OCI-LY3 (cell line): ENCODE measurements at regions not wholly inside any gene's neighbourhood (a gene's known extent, or its start where the extent isn't known, plus 50 kb on each side); places are given as distances from the start of the nearest gene placed in this dataset.
"Not testable (repeated sequence)": the region's sequence is repeated elsewhere in the genome, so short reads cannot be mapped to it uniquely, and the experiment has no call there.

ENCODE experiments used
- CTCF ChIP-seq: fragments of 200-600, 300-600 bp; sonication (generic); IDR thresholded peaks from 2 replicates; pipeline ENCODE4 v1.5.1; 2014; ENCODE audit warnings: antibody characterized with exemption, low read length, low read depth
- EZH2phosphoT487 ChIP-seq: fragments of 200-600 bp; shearing (Covaris generic); IDR thresholded peaks from 2 replicates; pipeline ENCODE4 v1.6.1; 2018; ENCODE audit warnings: antibody characterized with exemption, mixed run types, low read depth

GRCh38 chr1:144322598-144322997 is 50.8 kb downstream of the PPIAL4E start:
- TF ChIP-seq EZH2phosphoT487, CTCF: not testable (repeated sequence)
